GM20000 (cell line): ENCODE measurements at regions not wholly inside any gene's neighbourhood (a gene's known extent, or its start where the extent isn't known, plus 50 kb on each side); places are given as distances from the start of the nearest gene placed in this dataset.
"Not testable (repeated sequence)": the region's sequence is repeated elsewhere in the genome, so short reads cannot be mapped to it uniquely, and the experiment has no call there.

Source experiments
- DNase-seq: peaks from one replicate; pipeline ENCODE4 v3.0.0; 2012; ENCODE audit warnings: low spot score
- TF ChIP-seq, protein P1 (sequence below): IDR thresholded peaks from 2 replicates; pipeline ENCODE4 v1.5.1; 2012; ENCODE audit warnings: mild to moderate bottlenecking, control low read depth; ENCODE audit errors: extremely low read depth, missing control alignments

- no peak for DNase-seq
- TF ChIP-seq, protein P1, sequence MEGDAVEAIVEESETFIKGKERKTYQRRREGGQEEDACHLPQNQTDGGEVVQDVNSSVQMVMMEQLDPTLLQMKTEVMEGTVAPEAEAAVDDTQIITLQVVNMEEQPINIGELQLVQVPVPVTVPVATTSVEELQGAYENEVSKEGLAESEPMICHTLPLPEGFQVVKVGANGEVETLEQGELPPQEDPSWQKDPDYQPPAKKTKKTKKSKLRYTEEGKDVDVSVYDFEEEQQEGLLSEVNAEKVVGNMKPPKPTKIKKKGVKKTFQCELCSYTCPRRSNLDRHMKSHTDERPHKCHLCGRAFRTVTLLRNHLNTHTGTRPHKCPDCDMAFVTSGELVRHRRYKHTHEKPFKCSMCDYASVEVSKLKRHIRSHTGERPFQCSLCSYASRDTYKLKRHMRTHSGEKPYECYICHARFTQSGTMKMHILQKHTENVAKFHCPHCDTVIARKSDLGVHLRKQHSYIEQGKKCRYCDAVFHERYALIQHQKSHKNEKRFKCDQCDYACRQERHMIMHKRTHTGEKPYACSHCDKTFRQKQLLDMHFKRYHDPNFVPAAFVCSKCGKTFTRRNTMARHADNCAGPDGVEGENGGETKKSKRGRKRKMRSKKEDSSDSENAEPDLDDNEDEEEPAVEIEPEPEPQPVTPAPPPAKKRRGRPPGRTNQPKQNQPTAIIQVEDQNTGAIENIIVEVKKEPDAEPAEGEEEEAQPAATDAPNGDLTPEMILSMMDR = no peak
These were observed 445.2 kb upstream of the GRAMD2B start for GRCh38 chr5:125978015-125978414.

DNA sequence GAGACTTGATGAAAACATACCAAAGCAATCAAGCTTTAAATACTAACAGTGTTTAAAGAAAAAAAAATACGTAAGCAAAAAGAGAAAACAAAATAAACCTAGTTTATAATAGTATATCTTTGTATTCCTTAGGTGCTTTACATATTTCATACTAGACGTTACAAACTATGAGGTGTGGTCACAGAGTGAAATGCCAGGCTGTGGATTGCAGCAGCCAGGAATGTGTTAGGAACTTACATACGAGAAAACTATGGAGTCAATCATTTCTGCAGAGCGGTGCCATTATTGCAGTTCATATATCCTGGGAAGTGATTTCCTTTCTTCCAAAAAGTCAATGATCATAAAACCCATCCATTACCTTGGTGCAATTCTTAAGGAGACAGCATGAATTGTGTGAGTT lies 443.6 kb upstream of the GRAMD2B start:
- DNase-seq = no peak
- TF ChIP-seq, protein P1 = no peak

DNA sequence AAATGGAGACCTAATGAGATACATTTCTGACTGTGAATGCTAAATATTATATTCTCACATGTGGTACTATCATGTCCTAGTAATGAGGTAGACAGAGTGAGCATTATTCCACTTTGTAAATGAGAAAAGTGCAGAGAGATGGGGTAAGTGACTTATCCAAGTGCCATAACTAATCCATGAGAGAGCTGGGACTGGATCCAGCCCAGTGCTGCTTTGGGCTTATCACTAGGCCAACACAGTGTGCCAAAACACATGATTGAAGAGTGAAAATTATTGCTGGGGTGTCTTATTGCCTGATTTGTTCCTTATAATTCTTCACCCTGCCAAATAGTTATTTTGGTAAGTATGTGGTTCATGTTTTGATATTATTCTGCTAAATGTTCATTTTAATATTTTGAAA lies 442.2 kb upstream of the GRAMD2B start:
- no peak for DNase-seq
- TF ChIP-seq, protein P1 = no peak

- TF ChIP-seq, protein P1 = no peak
- no peak for DNase-seq
These were observed 435.4 kb upstream of the GRAMD2B start for GRCh38 chr5:125987677-125988255.

DNA sequence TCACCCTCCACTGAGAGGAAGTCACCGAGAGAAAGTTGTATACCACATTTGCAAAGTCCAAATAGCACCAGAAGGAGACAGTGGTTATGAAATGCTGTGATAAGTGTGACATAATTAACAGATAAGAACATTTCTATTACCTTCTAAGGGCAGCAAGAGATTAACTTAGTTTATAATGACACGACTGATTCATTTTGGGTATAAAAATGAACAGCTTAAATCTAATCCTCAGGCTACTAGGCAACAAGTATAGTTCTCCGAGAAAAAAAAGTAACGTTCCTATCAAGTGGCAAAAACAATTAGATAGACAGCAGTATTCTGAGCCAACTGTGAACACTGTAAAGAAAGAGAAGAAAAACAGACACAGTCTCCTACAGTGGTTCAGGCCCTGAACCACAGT lies 431.2 kb upstream of the GRAMD2B start:
- DNase-seq = no peak
- TF ChIP-seq, protein P1 = no peak

- DNase-seq = not testable (repeated sequence)
These were observed 423.8 kb upstream of the GRAMD2B start for GRCh38 chr5:125999271-126000030.

GRCh38 chr5:126000507-126000906 lies 422.7 kb upstream of the GRAMD2B start:
- TF ChIP-seq, protein P1 = no peak
- no peak for DNase-seq

DNA sequence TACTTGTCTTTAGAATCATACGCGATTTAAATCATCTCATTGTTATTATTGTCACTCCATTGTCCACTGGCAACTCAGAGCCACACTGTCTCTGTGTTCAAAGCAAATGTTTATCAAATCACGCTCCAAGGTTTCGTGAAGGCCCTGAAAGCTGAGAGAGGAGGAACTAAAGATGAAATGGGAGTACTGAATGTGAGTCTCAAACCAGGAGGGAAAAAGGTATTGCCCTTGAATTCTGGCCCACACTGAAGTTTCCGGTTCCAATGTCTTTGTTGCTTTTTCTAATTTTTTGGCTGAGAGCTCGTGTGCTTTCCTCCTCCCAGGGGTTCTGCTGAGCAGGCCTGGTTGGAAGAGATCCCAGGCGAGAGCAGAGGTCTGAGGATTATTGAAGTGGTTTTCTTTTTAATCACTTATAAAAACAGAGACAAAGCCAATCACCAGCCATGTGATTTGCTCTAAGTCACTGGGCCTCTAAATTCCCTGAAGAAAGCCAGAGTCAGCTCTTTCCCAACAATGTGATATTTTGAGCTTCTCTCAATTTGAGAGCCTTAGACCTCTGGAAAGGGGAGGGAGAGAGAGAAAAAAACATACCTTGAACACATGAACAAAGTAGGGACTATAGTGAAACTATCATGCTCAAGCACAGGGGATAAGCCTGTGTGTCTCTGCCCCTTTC lies 420.8 kb upstream of the GRAMD2B start:
- TF ChIP-seq, protein P1 = no peak
- no peak for DNase-seq
